ENCODE measurements at regions not wholly inside any gene's neighbourhood (a gene's known extent, or its start where the extent isn't known, plus 50 kb on each side); places are given as distances from the start of the nearest gene placed in this dataset.

- TF ChIP-seq, protein P1, sequence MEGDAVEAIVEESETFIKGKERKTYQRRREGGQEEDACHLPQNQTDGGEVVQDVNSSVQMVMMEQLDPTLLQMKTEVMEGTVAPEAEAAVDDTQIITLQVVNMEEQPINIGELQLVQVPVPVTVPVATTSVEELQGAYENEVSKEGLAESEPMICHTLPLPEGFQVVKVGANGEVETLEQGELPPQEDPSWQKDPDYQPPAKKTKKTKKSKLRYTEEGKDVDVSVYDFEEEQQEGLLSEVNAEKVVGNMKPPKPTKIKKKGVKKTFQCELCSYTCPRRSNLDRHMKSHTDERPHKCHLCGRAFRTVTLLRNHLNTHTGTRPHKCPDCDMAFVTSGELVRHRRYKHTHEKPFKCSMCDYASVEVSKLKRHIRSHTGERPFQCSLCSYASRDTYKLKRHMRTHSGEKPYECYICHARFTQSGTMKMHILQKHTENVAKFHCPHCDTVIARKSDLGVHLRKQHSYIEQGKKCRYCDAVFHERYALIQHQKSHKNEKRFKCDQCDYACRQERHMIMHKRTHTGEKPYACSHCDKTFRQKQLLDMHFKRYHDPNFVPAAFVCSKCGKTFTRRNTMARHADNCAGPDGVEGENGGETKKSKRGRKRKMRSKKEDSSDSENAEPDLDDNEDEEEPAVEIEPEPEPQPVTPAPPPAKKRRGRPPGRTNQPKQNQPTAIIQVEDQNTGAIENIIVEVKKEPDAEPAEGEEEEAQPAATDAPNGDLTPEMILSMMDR (conservative IDR thresholded peaks at IDR 0.05), result no peak
- H3K9ac ChIP-seq (ENCODE audit: extremely low read depth, low read length, poor library complexity, severe bottlenecking), result no peak overlapping the region
- H3K9me3 ChIP-seq (ENCODE audit: control insufficient read depth, low read length), result no peaks in the 10 kb centered on the region
- no peak for DNase-seq
- Mint-ChIP-seq H3K27ac (no peak overlapping the region), H3K36me3 (ENCODE audit: low read depth) (no peaks in the 10 kb centered on the region), H3K9me3 (no peaks in the 10 kb centered on the region), H3K27me3 (ENCODE audit: insufficient read depth) (peaks cover 4% of the 10 kb centered on the region), H3K4me3 (no peak overlapping the region), H3K4me1 (peaks cover 29% of the 10 kb centered on the region)
- peaks cover 2% of the 10 kb centered on the region for H3K4me1 ChIP-seq (ENCODE audit: control insufficient read depth, insufficient read depth, low read length)
- no peak overlapping the region for H3K4me3 ChIP-seq (ENCODE audit: low read length)
- 74% methylated on average over 4 of the region's 4 CpGs; no CpG with 5 or more reads in 1 of the 2 experiments for WGBS, 2 experiments (ENCODE audit: insufficient coverage in 1 of 2, insufficient read length in 1 of 2)
- H3K27me3 ChIP-seq (ENCODE audit: control insufficient read depth, insufficient read depth, low read length, poor library complexity, severe bottlenecking), result peaks cover 3% of the 10 kb centered on the region
- no peak overlapping the region for H3K27ac ChIP-seq (ENCODE audit: low read depth, low read length)
- no peaks in the 10 kb centered on the region for H3K36me3 ChIP-seq (ENCODE audit: control insufficient read depth, insufficient read depth, low read length)
Measured at GRCh38 chr1:117782056-117782455, 147.4 kb downstream of the GDAP2 start.

- peaks cover 2% of the 10 kb centered on the region for H3K4me1 ChIP-seq (ENCODE audit: control insufficient read depth, insufficient read depth, low read length)
- peaks cover 8% of the 10 kb centered on the region for H3K27me3 ChIP-seq (ENCODE audit: control insufficient read depth, insufficient read depth, low read length, poor library complexity, severe bottlenecking)
- TF ChIP-seq, protein P1 (conservative IDR thresholded peaks at IDR 0.05), result no peak
Measured at GRCh38 chr1:117783606-117784396, 145.6 kb downstream of the GDAP2 start.

DNA sequence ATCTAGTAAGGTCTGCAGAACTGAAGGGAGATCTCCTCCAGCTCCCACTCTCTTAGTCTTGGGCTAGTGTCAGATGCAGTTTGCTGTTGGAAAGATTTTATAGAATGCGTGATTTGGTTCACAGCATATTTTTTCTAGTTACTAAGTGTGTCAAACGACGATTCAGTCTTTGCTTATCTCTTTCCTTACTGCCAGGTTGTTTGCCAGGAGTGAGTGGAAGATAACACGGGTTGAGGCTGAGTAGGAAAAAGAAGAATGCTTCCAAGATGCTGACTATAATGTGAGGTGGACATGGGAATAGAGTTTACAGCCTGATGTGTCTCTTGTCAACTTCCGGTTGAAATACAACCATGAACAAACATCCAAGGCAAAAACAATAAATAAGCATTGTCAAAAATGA is 141.4 kb downstream of the GDAP2 start:
- Mint-ChIP-seq H3K27me3 (ENCODE audit: insufficient read depth) (peaks cover 3% of the 10 kb centered on the region), H3K36me3 (ENCODE audit: low read depth) (no peaks in the 10 kb centered on the region), H3K9me3 (no peaks in the 10 kb centered on the region), H3K4me3 (no peak overlapping the region), H3K4me1 (peaks cover 4% of the 10 kb centered on the region), H3K27ac (no peak overlapping the region)
- H3K4me1 ChIP-seq (ENCODE audit: control insufficient read depth, insufficient read depth, low read length), result no peaks in the 10 kb centered on the region
- H3K36me3 ChIP-seq (ENCODE audit: control insufficient read depth, insufficient read depth, low read length), result no peaks in the 10 kb centered on the region
- TF ChIP-seq, protein P1 (conservative IDR thresholded peaks at IDR 0.05), result no peak
- H3K27ac ChIP-seq (ENCODE audit: low read depth, low read length), result no peak overlapping the region
- H3K9ac ChIP-seq (ENCODE audit: extremely low read depth, low read length, poor library complexity, severe bottlenecking), result no peak overlapping the region
- DNase-seq, result no peak
- peaks cover 8% of the 10 kb centered on the region for H3K27me3 ChIP-seq (ENCODE audit: control insufficient read depth, insufficient read depth, low read length, poor library complexity, severe bottlenecking)
- no peak overlapping the region for H3K4me3 ChIP-seq (ENCODE audit: low read length)
- WGBS, 2 experiments (ENCODE audit: insufficient coverage in 1 of 2, insufficient read length in 1 of 2), result 85% methylated on average over 5 of the region's 5 CpGs; no CpG with 5 or more reads in 1 of the 2 experiments
- H3K9me3 ChIP-seq (ENCODE audit: control insufficient read depth, low read length), result no peaks in the 10 kb centered on the region

More at GRCh38 chr1:117783606-117784396, 145.6 kb downstream of the GDAP2 start:
- Histone ChIP-seq H3K36me3 (ENCODE audit: control insufficient read depth, insufficient read depth, low read length) (no peaks in the 10 kb centered on the region), H3K27ac (ENCODE audit: low read depth, low read length) (no peak overlapping the region), H3K4me3 (ENCODE audit: low read length) (no peak overlapping the region), H3K9ac (ENCODE audit: extremely low read depth, low read length, poor library complexity, severe bottlenecking) (no peak overlapping the region), H3K9me3 (ENCODE audit: control insufficient read depth, low read length) (no peaks in the 10 kb centered on the region)
- H3K4me3 Mint-ChIP-seq, result no peak overlapping the region
- no peaks in the 10 kb centered on the region for H3K36me3 Mint-ChIP-seq (ENCODE audit: low read depth)
- WGBS, 2 experiments (ENCODE audit: insufficient coverage in 1 of 2, insufficient read length in 1 of 2), result 84 to 93% methylated on average over 3 to 4 of the region's 4 CpGs
- H3K9me3 Mint-ChIP-seq, result no peaks in the 10 kb centered on the region
- no peak overlapping the region for H3K27ac Mint-ChIP-seq
- H3K27me3 Mint-ChIP-seq (ENCODE audit: insufficient read depth), result peaks cover 4% of the 10 kb centered on the region
- no peak for DNase-seq
- H3K4me1 Mint-ChIP-seq, result peaks cover 25% of the 10 kb centered on the region
